ENCODE measurements at regions not wholly inside any gene's neighbourhood (a gene's known extent, or its start where the extent isn't known, plus 50 kb on each side); places are given as distances from the start of the nearest gene placed in this dataset.

DNA sequence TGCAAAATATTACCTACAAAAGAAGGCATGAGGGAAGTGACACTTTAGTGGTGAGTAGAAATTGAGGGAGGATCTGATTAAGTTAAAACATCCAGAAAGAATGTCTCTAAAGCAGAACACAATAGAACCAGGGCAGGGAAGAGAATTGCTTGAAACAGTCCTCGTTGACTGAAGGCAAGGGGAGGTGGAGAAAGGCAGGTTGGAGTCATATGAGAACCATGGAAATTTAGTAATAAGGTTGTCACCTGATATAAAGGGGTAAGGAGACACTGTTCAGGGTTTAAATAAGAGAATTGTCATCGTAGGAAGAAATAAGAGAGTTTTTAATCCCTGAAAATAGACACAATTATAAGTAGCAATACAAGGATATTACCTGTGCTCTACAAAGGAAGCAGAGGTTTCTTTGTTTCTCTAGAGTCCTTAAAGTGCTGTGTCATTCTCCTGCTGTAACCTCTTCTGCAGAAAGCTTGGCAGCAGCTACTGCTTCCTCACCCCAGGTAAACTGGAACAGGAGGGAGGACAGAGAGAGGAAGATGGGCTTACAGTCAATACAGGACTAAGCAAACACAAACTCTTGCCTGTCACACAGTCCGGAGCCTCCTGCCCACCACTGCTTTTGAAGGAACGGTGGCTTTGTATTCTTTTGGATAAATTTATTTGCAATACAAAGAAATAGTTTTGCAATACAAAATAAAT lies 258.4 kb downstream of the PPARGC1A start:
- Histone ChIP-seq H3K36me3 (ENCODE audit: low read depth, low read length) (no peaks in the 10 kb centered on the region), H3K9ac (ENCODE audit: low read length) (no peak overlapping the region), H3K27ac (ENCODE audit: low read length) (no peak overlapping the region), H2AFZ (ENCODE audit: low read length) (no peak overlapping the region), H3K4me1 (ENCODE audit: insufficient read depth, low read length) (no peaks in the 10 kb centered on the region), H4K20me1 (ENCODE audit: low read length) (no peaks in the 10 kb centered on the region), H3K4me2 (ENCODE audit: low read length) (no peak overlapping the region), H3K79me2 (ENCODE audit: low read length) (no peaks in the 10 kb centered on the region), H3K9me2 (replicated peaks; ENCODE audit: low read length) (no peaks in the 10 kb centered on the region), H3K9me3 (ENCODE audit: low read length) (no peaks in the 10 kb centered on the region), H3K4me3 (ENCODE audit: low read length) (no peak overlapping the region), H3F3A (ENCODE audit: low read length, unreplicated experiment) (no peaks in the 10 kb centered on the region), H3K27me3 (ENCODE audit: low read length) (no peaks in the 10 kb centered on the region)
- CTCF ChIA-PET = no interaction called here
- POLR2A ChIA-PET (ENCODE audit: unreplicated experiment) = no interaction called here
- DNase-seq (no peak), ATAC-seq (no peak)
- no peak for TF ChIP-seq EZH2phosphoT487 (IDR thresholded peaks at IDR 0.05; ENCODE audit: borderline replicate concordance, low read length)
- TF ChIP-seq, protein P1, sequence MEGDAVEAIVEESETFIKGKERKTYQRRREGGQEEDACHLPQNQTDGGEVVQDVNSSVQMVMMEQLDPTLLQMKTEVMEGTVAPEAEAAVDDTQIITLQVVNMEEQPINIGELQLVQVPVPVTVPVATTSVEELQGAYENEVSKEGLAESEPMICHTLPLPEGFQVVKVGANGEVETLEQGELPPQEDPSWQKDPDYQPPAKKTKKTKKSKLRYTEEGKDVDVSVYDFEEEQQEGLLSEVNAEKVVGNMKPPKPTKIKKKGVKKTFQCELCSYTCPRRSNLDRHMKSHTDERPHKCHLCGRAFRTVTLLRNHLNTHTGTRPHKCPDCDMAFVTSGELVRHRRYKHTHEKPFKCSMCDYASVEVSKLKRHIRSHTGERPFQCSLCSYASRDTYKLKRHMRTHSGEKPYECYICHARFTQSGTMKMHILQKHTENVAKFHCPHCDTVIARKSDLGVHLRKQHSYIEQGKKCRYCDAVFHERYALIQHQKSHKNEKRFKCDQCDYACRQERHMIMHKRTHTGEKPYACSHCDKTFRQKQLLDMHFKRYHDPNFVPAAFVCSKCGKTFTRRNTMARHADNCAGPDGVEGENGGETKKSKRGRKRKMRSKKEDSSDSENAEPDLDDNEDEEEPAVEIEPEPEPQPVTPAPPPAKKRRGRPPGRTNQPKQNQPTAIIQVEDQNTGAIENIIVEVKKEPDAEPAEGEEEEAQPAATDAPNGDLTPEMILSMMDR (conservative IDR thresholded peaks at IDR 0.05; ENCODE audit: low read depth, low read length) = no peak
- BruUV-seq (replicated peaks) = no TSS peak
- intact Hi-C loops (cut with micrococcal nuclease) = no loop called here

DNA sequence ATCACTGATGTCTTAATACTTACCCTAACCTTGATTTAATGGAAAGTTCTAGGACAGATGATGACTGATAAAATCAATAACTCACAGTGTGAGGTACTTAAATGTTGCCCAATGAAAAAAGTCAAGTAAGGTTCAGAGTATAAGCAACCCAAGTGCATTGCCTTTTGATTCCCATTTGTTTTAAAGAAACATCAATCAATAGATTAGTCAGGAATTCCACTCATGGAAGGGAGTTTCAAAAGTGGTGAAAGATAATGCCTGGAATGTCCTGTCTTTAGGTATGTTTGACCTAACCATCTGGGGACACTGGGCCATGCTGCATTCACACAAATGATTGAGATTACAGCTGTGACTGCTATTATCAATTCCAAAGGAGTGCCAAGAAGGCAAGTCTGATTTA lies 259.7 kb downstream of the PPARGC1A start:
- H3K27me3 ChIP-seq (ENCODE audit: low read length) = no peaks in the 10 kb centered on the region
- H3K9me3 ChIP-seq (ENCODE audit: low read length) = no peaks in the 10 kb centered on the region
- no peaks in the 10 kb centered on the region for H3K4me1 ChIP-seq (ENCODE audit: insufficient read depth, low read length)
- ATAC-seq (no peak), DNase-seq (no peak)
- POLR2A ChIA-PET (ENCODE audit: unreplicated experiment) = no interaction called here
- no peaks in the 10 kb centered on the region for H3K9me2 ChIP-seq (replicated peaks; ENCODE audit: low read length)
- BruUV-seq (replicated peaks) = no TSS peak
- no peak overlapping the region for H3K9ac ChIP-seq (ENCODE audit: low read length)
- TF ChIP-seq, protein P1 (conservative IDR thresholded peaks at IDR 0.05; ENCODE audit: low read depth, low read length) = no peak
- no peak for TF ChIP-seq EZH2 (IDR thresholded peaks at IDR 0.05; ENCODE audit: low read length, unreplicated experiment)
- TF ChIP-seq EZH2phosphoT487 (IDR thresholded peaks at IDR 0.05; ENCODE audit: borderline replicate concordance, low read length) = no peak
- H3K4me3 ChIP-seq (ENCODE audit: low read length) = no peak overlapping the region
- H4K20me1 ChIP-seq (ENCODE audit: low read length) = no peaks in the 10 kb centered on the region
- no peaks in the 10 kb centered on the region for H3K36me3 ChIP-seq (ENCODE audit: low read depth, low read length)
- no peak overlapping the region for H3K27ac ChIP-seq (ENCODE audit: low read length)
- H3F3A ChIP-seq (ENCODE audit: low read length, unreplicated experiment) = no peaks in the 10 kb centered on the region
- H3K4me2 ChIP-seq (ENCODE audit: low read length) = no peak overlapping the region
- intact Hi-C loops (cut with micrococcal nuclease) = no loop called here
- no peaks in the 10 kb centered on the region for H3K79me2 ChIP-seq (ENCODE audit: low read length)
- H2AFZ ChIP-seq (ENCODE audit: low read length) = no peak overlapping the region
- CTCF ChIA-PET = no interaction called here

DNA sequence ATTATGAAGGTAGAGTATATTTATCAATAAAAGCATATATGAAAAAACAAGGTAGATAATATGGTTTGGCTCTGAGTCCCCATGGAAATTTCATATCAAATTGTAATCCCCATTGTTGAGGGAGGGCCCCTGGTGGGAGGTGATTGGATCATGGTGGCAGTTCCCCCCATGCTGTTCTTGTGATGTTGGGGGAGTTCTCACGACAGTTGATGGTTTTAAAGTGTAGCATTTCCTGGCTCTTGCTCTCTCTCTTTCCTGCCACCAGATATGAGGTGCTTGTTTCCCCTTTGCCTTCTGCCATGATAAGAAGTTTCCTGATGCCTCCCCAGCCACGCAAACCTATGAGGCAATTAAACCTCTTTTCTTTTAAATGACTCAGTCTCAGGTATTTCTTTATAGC lies 260.4 kb downstream of the PPARGC1A start:
- intact Hi-C loops (cut with micrococcal nuclease) = no loop called here
- H3K4me1 ChIP-seq (ENCODE audit: insufficient read depth, low read length) = no peaks in the 10 kb centered on the region

More for the DNA sequence above, 260.4 kb downstream of the PPARGC1A start:
- Histone ChIP-seq H3K4me3 (ENCODE audit: low read length) (no peak overlapping the region), H3K9me2 (replicated peaks; ENCODE audit: low read length) (no peaks in the 10 kb centered on the region), H3K9me3 (ENCODE audit: low read length) (no peaks in the 10 kb centered on the region), H3K27me3 (ENCODE audit: low read length) (no peaks in the 10 kb centered on the region), H3K27ac (ENCODE audit: low read length) (no peak overlapping the region), H3K79me2 (ENCODE audit: low read length) (no peaks in the 10 kb centered on the region), H3K9ac (ENCODE audit: low read length) (no peak overlapping the region), H2AFZ (ENCODE audit: low read length) (no peak overlapping the region), H4K20me1 (ENCODE audit: low read length) (no peaks in the 10 kb centered on the region), H3F3A (ENCODE audit: low read length, unreplicated experiment) (no peaks in the 10 kb centered on the region), H3K4me2 (ENCODE audit: low read length) (no peak overlapping the region), H3K36me3 (ENCODE audit: low read depth, low read length) (no peaks in the 10 kb centered on the region)
- POLR2A ChIA-PET (ENCODE audit: unreplicated experiment) = no interaction called here
- DNase-seq = no peak
- no TSS peak for BruUV-seq (replicated peaks)
- CTCF ChIA-PET = no interaction called here
- no peak for TF ChIP-seq EZH2 (IDR thresholded peaks at IDR 0.05; ENCODE audit: low read length, unreplicated experiment)
- TF ChIP-seq EZH2phosphoT487 (IDR thresholded peaks at IDR 0.05; ENCODE audit: borderline replicate concordance, low read length) = no peak
- TF ChIP-seq, protein P1 (conservative IDR thresholded peaks at IDR 0.05; ENCODE audit: low read depth, low read length) = no peak
- no peak for ATAC-seq

All from PC-3 (cell line).